ENCODE measurements at regions not wholly inside any gene's neighbourhood (a gene's known extent, or its start where the extent isn't known, plus 50 kb on each side); places are given as distances from the start of the nearest gene placed in this dataset.

DNA sequence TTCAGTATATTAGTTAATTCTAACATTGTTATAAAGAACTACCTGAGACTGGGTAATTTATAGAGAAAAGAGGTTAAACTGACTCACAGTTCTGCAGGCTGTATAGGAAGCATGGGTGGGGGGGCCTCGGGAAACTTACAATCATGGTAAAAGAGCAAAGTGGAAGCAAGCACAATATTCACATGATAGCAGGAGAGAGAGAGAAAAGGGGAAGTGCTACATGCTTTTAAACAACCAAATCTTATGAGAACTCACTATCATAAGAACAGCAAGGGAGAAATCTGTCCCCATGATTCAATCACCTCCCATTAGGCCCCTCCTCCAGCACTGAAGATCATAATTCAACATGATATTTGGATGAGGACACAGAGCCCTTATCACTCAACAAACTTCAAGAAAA is 324.9 kb downstream of the ZNF608 start:
- Histone ChIP-seq H3K14ac (ENCODE audit: insufficient read length) (no peak overlapping the region), H3K79me1 (ENCODE audit: low read depth, low read length) (no peaks in the 10 kb centered on the region), H3K56ac (replicated peaks; ENCODE audit: insufficient read length, low read depth, low read length) (no peak overlapping the region), H3K79me2 (ENCODE audit: control insufficient read depth in 1 of 2, insufficient read depth in 2 of 2, low read length in 2 of 2) (no peaks in the 10 kb centered on the region), H3K9me3 (ENCODE audit: insufficient read depth in 2 of 2, low read depth in 1 of 2, low read length in 1 of 2) (peaks cover 9 to 18% of the 10 kb centered on the region in 2 experiments), H4K8ac (ENCODE audit: extremely low read depth, insufficient read depth, low read length) (no peak overlapping the region), H3K4me3 (ENCODE audit: extremely low read depth in 1 of 4, insufficient read depth in 2 of 4, low read depth in 3 of 4, low read length in 4 of 4) (no peak overlapping the region), H2BK12ac (ENCODE audit: low read depth, low read length) (no peak overlapping the region), H3K4me1 (replicated peaks in 1 of 4; ENCODE audit: control insufficient read depth in 3 of 4, insufficient read depth in 4 of 4, low read length in 3 of 4) (no peaks in the 10 kb centered on the region), H2AK5ac (ENCODE audit: low read depth, low read length) (no peak overlapping the region), H3K23ac (ENCODE audit: insufficient read length) (no peak overlapping the region), H4K91ac (replicated peaks; ENCODE audit: insufficient read length, low read length) (no peak overlapping the region), H3K27ac (ENCODE audit: low read depth, low read length) (no peak overlapping the region), H4K20me1 (replicated peaks in 1 of 2; ENCODE audit: control insufficient read depth in 1 of 2, insufficient read depth in 2 of 2, low read length in 2 of 2) (no peaks in the 10 kb centered on the region), H3K27me3 (replicated peaks in 1 of 4; ENCODE audit: control insufficient read depth in 3 of 4, extremely low read depth in 1 of 4, insufficient read depth in 3 of 4, low read length in 3 of 4) (no peaks in the 10 kb centered on the region), H3K36me3 (ENCODE audit: control insufficient read depth in 2 of 4, insufficient read depth in 4 of 4, low read length in 3 of 4) (no peaks in the 10 kb centered on the region; a peak in 1 of 8 replicates), H2BK120ac (replicated peaks; ENCODE audit: low read depth, low read length) (no peak overlapping the region), H3K9ac (replicated peaks in 1 of 4; ENCODE audit: extremely low read depth in 1 of 4, low read depth in 3 of 4, low read length in 3 of 4) (no peak overlapping the region), H3K23me2 (ENCODE audit: low read depth, low read length) (no peaks in the 10 kb centered on the region), H4K5ac (ENCODE audit: insufficient read length, low read depth, low read length) (no peak overlapping the region), H2BK15ac (ENCODE audit: low read length) (no peak overlapping the region), H3K4me2 (ENCODE audit: insufficient read depth in 1 of 2, low read depth in 2 of 2, low read length in 2 of 2) (no peak overlapping the region), H3K4ac (replicated peaks; ENCODE audit: insufficient read length, low read depth, low read length) (no peak overlapping the region), H2BK5ac (ENCODE audit: low read depth, low read length) (no peak overlapping the region), H2AFZ (ENCODE audit: low read length) (no peak overlapping the region), H2BK20ac (ENCODE audit: low read length) (no peak overlapping the region), H3K18ac (ENCODE audit: extremely low read depth, low read length) (no peak overlapping the region)
- DNase-seq (ENCODE audit: low read depth in 1 of 2, low spot score in 2 of 2) (no peak), FAIRE-seq (no peak)
- 77% methylated on average over 1 of the region's 1 CpG; no CpG with 5 or more reads in 1 of the 2 experiments for WGBS, 2 experiments (ENCODE audit: extremely low coverage in 1 of 2, insufficient coverage in 1 of 2, insufficient read length in 1 of 2, insufficient replicate concordance in 2 of 2, low coverage in 1 of 2, low lambda C conversion rate in 2 of 2, missing lambda C conversion rate in 1 of 2)
- POLR2A ChIA-PET (ENCODE audit: partially characterized antibody): no interaction called here
- CTCF ChIA-PET (ENCODE audit: partially characterized antibody): no interaction called here
- no peak for TF ChIP-seq EZH2 (IDR thresholded peaks at IDR 0.05; ENCODE audit: low read depth, low read length, severe bottlenecking)
- TF ChIP-seq RNF2 (IDR thresholded peaks at IDR 0.05; ENCODE audit: borderline replicate concordance, low read depth, low read length, missing control alignments, poor library complexity, severe bottlenecking): no peak
- TF ChIP-seq RAD21 (IDR thresholded peaks at IDR 0.05 in 1 of 2, conservative IDR thresholded peaks at IDR 0.05 in 1 of 2; ENCODE audit: low read depth in 2 of 2, low read length in 2 of 2): no peak
- no peak for TF ChIP-seq ASH2L (IDR thresholded peaks at IDR 0.05; ENCODE audit: low read length)
- TF ChIP-seq HDAC6 (IDR thresholded peaks at IDR 0.05; ENCODE audit: low read depth, low read length): no peak
- TF ChIP-seq, protein P1, sequence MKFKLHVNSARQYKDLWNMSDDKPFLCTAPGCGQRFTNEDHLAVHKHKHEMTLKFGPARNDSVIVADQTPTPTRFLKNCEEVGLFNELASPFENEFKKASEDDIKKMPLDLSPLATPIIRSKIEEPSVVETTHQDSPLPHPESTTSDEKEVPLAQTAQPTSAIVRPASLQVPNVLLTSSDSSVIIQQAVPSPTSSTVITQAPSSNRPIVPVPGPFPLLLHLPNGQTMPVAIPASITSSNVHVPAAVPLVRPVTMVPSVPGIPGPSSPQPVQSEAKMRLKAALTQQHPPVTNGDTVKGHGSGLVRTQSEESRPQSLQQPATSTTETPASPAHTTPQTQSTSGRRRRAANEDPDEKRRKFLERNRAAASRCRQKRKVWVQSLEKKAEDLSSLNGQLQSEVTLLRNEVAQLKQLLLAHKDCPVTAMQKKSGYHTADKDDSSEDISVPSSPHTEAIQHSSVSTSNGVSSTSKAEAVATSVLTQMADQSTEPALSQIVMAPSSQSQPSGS (IDR thresholded peaks at IDR 0.05; ENCODE audit: low read length): no peak
- TF ChIP-seq SP2 (IDR thresholded peaks at IDR 0.05; ENCODE audit: low read length): no peak
- no peak for TF ChIP-seq POLR2A (IDR thresholded peaks at IDR 0.05; ENCODE audit: control extremely low read depth in 1 of 2, low read depth in 2 of 2, low read length in 2 of 2)
- TF ChIP-seq, protein P2, sequence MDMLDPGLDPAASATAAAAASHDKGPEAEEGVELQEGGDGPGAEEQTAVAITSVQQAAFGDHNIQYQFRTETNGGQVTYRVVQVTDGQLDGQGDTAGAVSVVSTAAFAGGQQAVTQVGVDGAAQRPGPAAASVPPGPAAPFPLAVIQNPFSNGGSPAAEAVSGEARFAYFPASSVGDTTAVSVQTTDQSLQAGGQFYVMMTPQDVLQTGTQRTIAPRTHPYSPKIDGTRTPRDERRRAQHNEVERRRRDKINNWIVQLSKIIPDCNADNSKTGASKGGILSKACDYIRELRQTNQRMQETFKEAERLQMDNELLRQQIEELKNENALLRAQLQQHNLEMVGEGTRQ (IDR thresholded peaks at IDR 0.05; ENCODE audit: low read length): no peak

Measured in H1 (cell line).